ENCODE measurements at regions not wholly inside any gene's neighbourhood (a gene's known extent, or its start where the extent isn't known, plus 50 kb on each side); places are given as distances from the start of the nearest gene placed in this dataset.

- TF ChIP-seq SP1 (IDR thresholded peaks at IDR 0.05; ENCODE audit: low read depth) (no peak), ATF3 (IDR thresholded peaks at IDR 0.05) (no peak)
Observed at GRCh38 chrX:39226251-39226650, 425.0 kb downstream of the MID1IP1 start.

Data from HCT116 (cell line).